ENCODE measurements at regions not wholly inside any gene's neighbourhood (a gene's known extent, or its start where the extent isn't known, plus 50 kb on each side); places are given as distances from the start of the nearest gene placed in this dataset.
"Not testable (repeated sequence)": the region's sequence is repeated elsewhere in the genome, so short reads cannot be mapped to it uniquely, and the experiment has no call there.

GRCh38 chr15:66885281-66885915, 180.0 kb upstream of the SMAD3 start:
- TF ChIP-seq CTCF (IDR thresholded peaks at IDR 0.05; ENCODE audit: low read depth, low read length): no peak
- DNase-seq (ENCODE audit: extremely low read depth, low read depth): no peak

- no peak for DNase-seq (ENCODE audit: extremely low read depth, low read depth)
- no peak for TF ChIP-seq CTCF (IDR thresholded peaks at IDR 0.05; ENCODE audit: low read depth, low read length)
Measured at GRCh38 chr15:66886241-66886675, 179.1 kb upstream of the SMAD3 start.

GRCh38 chr15:66886686-66887273, 178.6 kb upstream of the SMAD3 start:
- DNase-seq (ENCODE audit: extremely low read depth, low read depth): no peak
- no peak for TF ChIP-seq CTCF (IDR thresholded peaks at IDR 0.05; ENCODE audit: low read depth, low read length)

GRCh38 chr15:66889298-66889697, 176.1 kb upstream of the SMAD3 start:
- DNase-seq (ENCODE audit: extremely low read depth, low read depth): not testable (repeated sequence)

GRCh38 chr15:66891776-66892175, 173.6 kb upstream of the SMAD3 start:
- DNase-seq (ENCODE audit: extremely low read depth, low read depth): no peak
- no peak for TF ChIP-seq CTCF (IDR thresholded peaks at IDR 0.05; ENCODE audit: low read depth, low read length)

GRCh38 chr15:66893294-66893693, 172.1 kb upstream of the SMAD3 start:
- DNase-seq (ENCODE audit: extremely low read depth, low read depth): no peak
- TF ChIP-seq CTCF (IDR thresholded peaks at IDR 0.05; ENCODE audit: low read depth, low read length): no peak

GRCh38 chr15:66894363-66894762, 171.0 kb upstream of the SMAD3 start:
- no peak for TF ChIP-seq CTCF (IDR thresholded peaks at IDR 0.05; ENCODE audit: low read depth, low read length)
- no peak for DNase-seq (ENCODE audit: extremely low read depth, low read depth)

Measured in AG09319 (cell line).